Loucy (cell line): ENCODE measurements at regions not wholly inside any gene's neighbourhood (a gene's known extent, or its start where the extent isn't known, plus 50 kb on each side); places are given as distances from the start of the nearest gene placed in this dataset.
"Not testable (repeated sequence)": the region's sequence is repeated elsewhere in the genome, so short reads cannot be mapped to it uniquely, and the experiment has no call there.

Experiments
- H2AFZ ChIP-seq: fragments of 200-600 bp; sonication (generic); 2 replicates; pipeline ENCODE4 v1.6.0; 2016; ENCODE audit warnings: antibody characterized with exemption, mild to moderate bottlenecking, low read length, moderate library complexity
- H3F3A ChIP-seq: fragments of 200-600 bp; 2 replicates; pipeline ENCODE4 v1.6.0; 2016; ENCODE audit warnings: antibody characterized with exemption, low read depth, mild to moderate bottlenecking
- H3K27me3 ChIP-seq: fragments of 200-600 bp; sonication (generic); 2 replicates; pipeline ENCODE4 v1.6.1; 2014; ENCODE audit warnings: low read length, mild to moderate bottlenecking; ENCODE audit not compliant: insufficient read depth, poor library complexity, severe bottlenecking
- H3K36me3 ChIP-seq: fragments of 200-600 bp; sonication (generic); 2 replicates; pipeline ENCODE4 v1.6.1; 2016; ENCODE audit warnings: low read length; ENCODE audit not compliant: insufficient read depth
- H3K4me1 ChIP-seq: fragments of 200-600 bp; sonication (generic); 2 replicates; pipeline ENCODE4 v1.5.1; 2014; ENCODE audit warnings: low read length, mild to moderate bottlenecking; ENCODE audit not compliant: insufficient read depth, poor library complexity, severe bottlenecking
- H3K4me2 ChIP-seq: fragments of 200-600 bp; sonication (generic); 2 replicates; pipeline ENCODE4 v1.6.0; 2014; ENCODE audit warnings: antibody characterized with exemption, low read length, low read depth, mild to moderate bottlenecking; ENCODE audit not compliant: poor library complexity, severe bottlenecking
- H3K4me3 ChIP-seq: fragments of 200-600 bp; sonication (generic); 2 replicates; pipeline ENCODE4 v1.5.1; 2014; ENCODE audit warnings: low read length, mild to moderate bottlenecking, mixed read lengths; ENCODE audit not compliant: poor library complexity, severe bottlenecking
- H3K79me2 ChIP-seq: fragments of 200-600 bp; sonication (generic); 2 replicates; pipeline ENCODE4 v1.6.1; 2014; ENCODE audit warnings: low read length; ENCODE audit not compliant: insufficient read depth
- H3K9ac ChIP-seq: fragments of 200-600 bp; sonication (generic); 2 replicates; pipeline ENCODE4 v1.6.0; 2014; ENCODE audit warnings: mild to moderate bottlenecking, low read depth, low read length, moderate library complexity; ENCODE audit not compliant: poor library complexity, severe bottlenecking
- H3K9me2 ChIP-seq: fragments of 200-600 bp; sonication (generic); replicated peaks from 2 replicates; pipeline ENCODE4 v1.6.1; 2016; ENCODE audit warnings: low read depth, low read length, mixed read lengths
- H3K9me3 ChIP-seq: fragments of 200-600 bp; sonication (generic); 2 replicates; pipeline ENCODE4 v1.6.1; 2014; ENCODE audit warnings: mild to moderate bottlenecking, antibody characterized with exemption, low read length, low read depth; ENCODE audit not compliant: insufficient read depth
- H4K20me1 ChIP-seq: fragments of 200-600 bp; sonication (generic); 2 replicates; pipeline ENCODE4 v1.6.0; 2014; ENCODE audit warnings: antibody characterized with exemption, low read length, mild to moderate bottlenecking; ENCODE audit not compliant: insufficient read depth, poor library complexity, severe bottlenecking
- CTCF ChIP-seq: fragments of 200-600 bp; sonication (generic); conservative IDR thresholded peaks from 2 replicates; pipeline ENCODE4 v1.5.1; 2014; ENCODE audit warnings: mild to moderate bottlenecking, antibody characterized with exemption, low read length
- EZH2phosphoT487 ChIP-seq: fragments of 200-600 bp; IDR thresholded peaks from 2 replicates; pipeline ENCODE4 v1.6.1; 2018; ENCODE audit warnings: antibody characterized with exemption, mild to moderate bottlenecking, moderate library complexity, borderline replicate concordance

GRCh38 chr2:131724019-131724418 is 196.3 kb downstream of the CCDC74A start:
- H3K9me3 ChIP-seq: no peaks in the 10 kb centered on the region
- no peak overlapping the region for H3K9ac ChIP-seq
- no peaks in the 10 kb centered on the region for H3K79me2 ChIP-seq
- H3K4me1 ChIP-seq: no peaks in the 10 kb centered on the region
- H3K36me3 ChIP-seq: peaks cover 7% of the 10 kb centered on the region; the same call in 1 of the 2 replicates
- H3K4me2 ChIP-seq: no peak overlapping the region
- no peak for TF ChIP-seq CTCF
- no peak for TF ChIP-seq EZH2phosphoT487
- no peaks in the 10 kb centered on the region for H3K27me3 ChIP-seq
- no peaks in the 10 kb centered on the region for H4K20me1 ChIP-seq
- no peak overlapping the region for H3K4me3 ChIP-seq
- no peaks in the 10 kb centered on the region for H3F3A ChIP-seq
- H3K9me2 ChIP-seq: no peaks in the 10 kb centered on the region
- H2AFZ ChIP-seq: no peak overlapping the region

DNA sequence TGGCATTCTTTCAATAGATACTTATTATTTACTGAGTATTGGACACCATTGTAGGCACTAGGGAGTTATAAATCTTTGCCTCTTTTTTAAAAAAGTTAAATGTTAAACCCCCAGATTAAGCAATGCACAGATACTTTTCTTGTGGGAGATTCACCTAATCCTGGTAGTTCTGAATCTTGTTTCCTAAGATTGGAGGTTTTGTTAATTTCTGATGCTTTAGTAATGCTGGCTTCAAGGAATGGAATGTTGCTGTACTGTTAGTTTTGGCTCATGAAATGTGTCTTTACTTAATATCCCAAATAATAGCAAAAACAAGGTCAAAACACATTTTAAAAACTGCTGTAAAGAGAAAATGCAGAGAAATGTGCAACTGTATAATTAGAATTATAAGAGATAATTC is 200.8 kb downstream of the CCDC74A start:
- H3F3A ChIP-seq, H2AFZ ChIP-seq, H3K79me2 ChIP-seq, H3K4me3 ChIP-seq, H3K36me3 ChIP-seq, H3K9me2 ChIP-seq, H3K4me1 ChIP-seq, H3K27me3 ChIP-seq, H3K9me3 ChIP-seq, H3K4me2 ChIP-seq, H4K20me1 ChIP-seq, H3K9ac ChIP-seq: not testable (repeated sequence)

DNA sequence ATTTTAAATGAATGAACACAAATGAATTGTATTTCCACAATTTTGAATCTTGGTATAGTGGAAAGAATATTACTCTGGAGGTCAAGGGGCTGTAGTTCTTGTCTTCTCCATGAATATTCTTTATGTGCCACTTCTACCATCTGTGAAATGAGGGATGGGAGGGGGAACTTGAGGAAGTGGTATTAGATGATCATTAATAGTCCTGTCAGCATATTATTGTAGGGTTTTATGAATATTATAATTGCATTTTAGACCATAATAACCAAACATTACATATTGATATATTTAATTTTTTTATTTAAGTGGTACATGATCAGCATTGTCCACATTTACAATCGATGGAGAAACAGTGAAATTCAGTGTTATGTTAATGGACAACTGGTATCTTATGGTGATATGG is 205.8 kb downstream of the CCDC74A start:
- H3K9me2 ChIP-seq, H3F3A ChIP-seq, H3K79me2 ChIP-seq, H3K36me3 ChIP-seq, H4K20me1 ChIP-seq, H3K9me3 ChIP-seq, H3K27me3 ChIP-seq, H2AFZ ChIP-seq, H3K4me3 ChIP-seq, H3K9ac ChIP-seq, H3K4me1 ChIP-seq, H3K4me2 ChIP-seq: not testable (repeated sequence)

DNA sequence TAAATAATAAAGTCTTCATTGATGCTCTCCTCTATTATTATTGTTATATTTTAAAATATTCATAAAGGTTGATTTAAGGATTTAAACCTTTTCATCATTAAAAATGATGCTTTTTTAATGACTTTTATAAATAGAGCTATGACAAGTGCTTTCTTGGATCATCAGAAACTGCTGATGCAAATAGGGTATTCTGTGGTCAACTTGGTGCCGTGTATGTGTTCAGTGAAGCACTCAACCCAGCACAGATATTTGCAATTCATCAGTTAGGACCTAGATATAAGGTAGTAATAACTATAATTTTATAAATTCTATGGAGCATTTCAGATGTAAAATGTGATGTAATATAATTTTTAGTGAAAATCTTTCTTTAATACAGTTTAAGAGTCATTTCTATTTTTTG is 208.7 kb downstream of the CCDC74A start:
- H3K4me3 ChIP-seq, H3K4me2 ChIP-seq, H4K20me1 ChIP-seq, H3K27me3 ChIP-seq, H3K36me3 ChIP-seq, H3K79me2 ChIP-seq, H2AFZ ChIP-seq, H3K9ac ChIP-seq, H3K4me1 ChIP-seq, H3F3A ChIP-seq, H3K9me3 ChIP-seq, H3K9me2 ChIP-seq: not testable (repeated sequence)

- H2AFZ ChIP-seq, H3K36me3 ChIP-seq, H3K27me3 ChIP-seq, H3K79me2 ChIP-seq, H3K9me2 ChIP-seq, H3K9ac ChIP-seq, H3K4me1 ChIP-seq, H4K20me1 ChIP-seq, H3K4me2 ChIP-seq, H3F3A ChIP-seq, H3K9me3 ChIP-seq, H3K4me3 ChIP-seq: not testable (repeated sequence)
Measured at GRCh38 chr2:131738533-131738932, 210.8 kb downstream of the CCDC74A start.

DNA sequence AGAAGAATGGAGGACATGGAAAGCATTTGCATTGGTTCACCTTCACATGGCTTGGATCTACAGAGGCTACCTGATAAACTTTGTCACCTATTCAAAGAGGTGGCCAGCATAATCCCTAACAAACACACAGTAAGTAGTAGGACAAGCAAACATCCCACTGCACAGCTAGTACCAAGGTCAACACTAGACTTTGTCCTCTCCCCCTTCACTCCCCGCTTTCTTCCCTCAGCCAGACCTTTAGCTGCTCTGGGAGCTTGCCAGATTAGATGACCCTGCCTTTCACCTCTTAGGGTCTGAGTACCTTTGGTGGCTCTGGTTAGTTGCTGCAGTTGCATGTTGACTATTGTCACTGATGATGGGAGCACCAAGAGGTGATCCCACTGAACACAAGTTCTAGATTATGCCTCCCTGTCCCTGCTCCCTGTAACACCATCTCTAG is 211.3 kb downstream of the CCDC74A start:
- not testable (repeated sequence) for H2AFZ ChIP-seq, H3K27me3 ChIP-seq, H3K9me3 ChIP-seq, H3K4me1 ChIP-seq, H3K4me3 ChIP-seq, H4K20me1 ChIP-seq, H3K36me3 ChIP-seq, H3K79me2 ChIP-seq, H3K9ac ChIP-seq, H3F3A ChIP-seq, H3K4me2 ChIP-seq, H3K9me2 ChIP-seq
